HCT116 (cell line): ENCODE measurements at regions not wholly inside any gene's neighbourhood (a gene's known extent, or its start where the extent isn't known, plus 50 kb on each side); places are given as distances from the start of the nearest gene placed in this dataset.

Source experiments
- ATAC-seq: fragments of 200-7000 bp; cut with Tn5 transposase; 2 replicates; pipeline ENCODE4 v1.9.1; 2020; ENCODE audit warnings: mild to moderate bottlenecking, moderate library complexity
- BruUV-seq: library from RNA; stranded (reverse); fragments of 400-500 nt; replicated peaks from 2 replicates; lab custom pipeline; 2021; lab: Mats Ljungman, UMichigan
- CTCF ChIA-PET: fragments of 300-600 bp; sonication (Branson Sonifier 250); formaldehyde crosslinking; loops from one replicate; lab custom pipeline; 2021; ENCODE audit warnings: antibody characterized with exemption; lab: Charles Lee
- POLR2A ChIA-PET: fragments of 300-600, 350-600 bp; sonication (Branson Sonifier 250); formaldehyde crosslinking; loops from one replicate; lab custom pipeline; 2021; ENCODE audit warnings: antibody characterized with exemption; lab: Charles Lee
- RAD21 ChIA-PET, 2 experiments: fragments of 300-600 bp; sonication (Branson Sonifier 250); formaldehyde crosslinking; loops; one replicate each; lab custom pipeline; 2023; ENCODE audit warnings: low total read pairs in 2 of 2; ENCODE audit not compliant: uncharacterized antibody in 2 of 2, unreplicated experiment in 2 of 2, low non-redundant PET in 1 of 2; lab: Charles Lee
- DNase-seq: peaks from one replicate; pipeline ENCODE4 v3.0.0-alpha.2; 2010; ENCODE audit warnings: low read depth, low spot score
- H2AFZ ChIP-seq: fragments of 200-600 bp; shearing (Covaris generic), sonication (generic); 2 replicates; pipeline ENCODE4 v1.6.1; 2017; ENCODE audit warnings: low read depth, mixed run types, mixed read lengths, antibody characterized with exemption, low read length; ENCODE audit not compliant: poor library complexity, severe bottlenecking
- H3K27ac ChIP-seq: 2 replicates; pipeline ENCODE4 v1.5.1; 2012; ENCODE audit warnings: low read depth, low read length
- H3K27me3 ChIP-seq: fragments of 200-600 bp; sonication (generic); 2 replicates; pipeline ENCODE4 v1.6.1; 2016; ENCODE audit warnings: mixed run types, low read length, mixed read lengths; ENCODE audit not compliant: insufficient read depth
- H3K36me3 ChIP-seq, 2 experiments: fragments of 200-500 bp in 1 of 2; fragments of 200-600 bp in 1 of 2; sonication (Bioruptor generic) in 1 of 2; sonication (generic) in 1 of 2; 2 replicates each; pipeline versions ENCODE4 v1.5.1 to v1.6.1; 2014 to 2016; ENCODE audit warnings: low read length in 2 of 2, inconsistent platforms in 1 of 2, mixed read lengths in 1 of 2, mixed run types in 1 of 2; ENCODE audit not compliant: insufficient read depth in 2 of 2, control insufficient read depth in 1 of 2
- H3K4me1 ChIP-seq, 2 experiments: fragments of 200-600 bp in 1 of 2; sonication (generic) in 1 of 2; 2 replicates each; pipeline versions ENCODE4 v1.5.1 to v1.6.1; 2012 to 2017; ENCODE audit warnings: low read length in 2 of 2, inconsistent platforms in 1 of 2, mild to moderate bottlenecking in 1 of 2, mixed read lengths in 1 of 2, mixed run types in 1 of 2, moderate library complexity in 1 of 2; ENCODE audit not compliant: insufficient read depth in 2 of 2, control insufficient read depth in 1 of 2
- H3K4me2 ChIP-seq: fragments of 200-600 bp; sonication (generic); 2 replicates; pipeline ENCODE4 v1.6.1; 2017; ENCODE audit warnings: mixed run types, low read length, mixed read lengths
- H3K4me3 ChIP-seq, 2 experiments: fragments of 200-600 bp in 1 of 2; sonication (generic) in 1 of 2; replicated peaks in 1 of 2; 2 replicates each; pipeline ENCODE4 v1.5.1; 2011 to 2016; ENCODE audit warnings: low read length in 2 of 2, control low read depth in 1 of 2, low read depth in 1 of 2, mild to moderate bottlenecking in 1 of 2, mixed read lengths in 1 of 2, mixed run types in 1 of 2
- H3K79me2 ChIP-seq: fragments of 200-600 bp; sonication (generic); 2 replicates; pipeline ENCODE4 v1.6.1; 2017; ENCODE audit warnings: mild to moderate bottlenecking, mixed run types, low read length, moderate library complexity, mixed read lengths; ENCODE audit not compliant: insufficient read depth
- H3K9ac ChIP-seq: fragments of 200-600 bp; sonication (generic); 2 replicates; pipeline ENCODE4 v1.6.1; 2016; ENCODE audit warnings: low read length, mixed read lengths
- H3K9me2 ChIP-seq: fragments of 200-600 bp; sonication (generic), shearing (Covaris generic); 2 replicates; pipeline ENCODE4 v1.6.1; 2017; ENCODE audit warnings: mixed run types, mild to moderate bottlenecking, moderate library complexity; ENCODE audit not compliant: insufficient read depth
- H3K9me3 ChIP-seq, 2 experiments: fragments of 200-500 bp in 1 of 2; fragments of 200-600 bp in 1 of 2; sonication (Bioruptor generic) in 1 of 2; sonication (generic) in 1 of 2; 2 replicates each; pipeline ENCODE4 v1.6.1; 2014 to 2017; ENCODE audit warnings: low read length in 2 of 2, mixed read lengths in 2 of 2, inconsistent platforms in 1 of 2, low read depth in 1 of 2, mild to moderate bottlenecking in 1 of 2, mixed run types in 1 of 2, moderate library complexity in 1 of 2; ENCODE audit not compliant: control insufficient read depth in 1 of 2, insufficient read depth in 1 of 2
- H4K20me1 ChIP-seq: fragments of 200-600 bp; sonication (generic), shearing (Covaris generic); 2 replicates; pipeline ENCODE4 v1.6.1; 2017; ENCODE audit warnings: mixed run types, mild to moderate bottlenecking, moderate library complexity; ENCODE audit not compliant: insufficient read depth
- CEBPB ChIP-seq: IDR thresholded peaks from 2 replicates; pipeline ENCODE4 v1.6.1; 2012; ENCODE audit warnings: low read depth
- FOSL1 ChIP-seq: IDR thresholded peaks from 2 replicates; pipeline ENCODE4 v1.6.1; 2012; ENCODE audit warnings: low read depth
- POLR2A ChIP-seq: IDR thresholded peaks from 2 replicates; pipeline ENCODE4 v1.7.0; 2011; ENCODE audit warnings: borderline replicate concordance; ENCODE audit not compliant: insufficient read depth, insufficient read length; ENCODE audit errors: extremely low read depth
- RAD21 ChIP-seq: IDR thresholded peaks from 2 replicates; pipeline ENCODE4 v1.6.1; 2012; ENCODE audit warnings: low read depth, mild to moderate bottlenecking
- SP1 ChIP-seq: IDR thresholded peaks from 2 replicates; pipeline ENCODE4 v1.6.1; 2012; ENCODE audit warnings: low read depth
- SRF ChIP-seq: IDR thresholded peaks from 2 replicates; pipeline ENCODE4 v1.6.1; 2012; ENCODE audit warnings: low read depth
- TCF7L2 ChIP-seq: IDR thresholded peaks from 2 replicates; pipeline ENCODE4 v1.7.0; 2011; ENCODE audit warnings: borderline replicate concordance, inconsistent platforms; ENCODE audit not compliant: insufficient read depth, insufficient read length; ENCODE audit errors: extremely low read depth
- YY1 ChIP-seq: IDR thresholded peaks from 2 replicates; pipeline ENCODE4 v1.6.1; 2011; ENCODE audit warnings: low read length, low read depth, moderate library complexity, mild to moderate bottlenecking; ENCODE audit not compliant: insufficient replicate concordance; ENCODE audit errors: extremely low read depth
- intact Hi-C: fragments of 100-400 bp; cut with micrococcal nuclease; formaldehyde crosslinking; loops from 2 replicates; pipeline ENCODE4 v1.10.0; 2022
- TF ChIP-seq, protein P1 (sequence below), 3 experiments: fragments of 200-600 bp in 1 of 3; sonication (generic) in 1 of 3; IDR thresholded peaks in 2 of 3; conservative IDR thresholded peaks in 1 of 3; 2 replicates each; pipeline ENCODE4 v1.5.1; 2012 to 2017; ENCODE audit warnings: low read depth in 2 of 3, low read length in 2 of 3, antibody characterized with exemption in 1 of 3, borderline replicate concordance in 1 of 3, control low read depth in 1 of 3, mild to moderate bottlenecking in 1 of 3, mixed read lengths in 1 of 3, mixed run types in 1 of 3, moderate library complexity in 1 of 3; ENCODE audit not compliant: insufficient read depth in 1 of 3
- TF ChIP-seq, protein P2 (sequence below): IDR thresholded peaks from 2 replicates; pipeline ENCODE4 v1.6.1; 2012; ENCODE audit warnings: low read depth

DNA sequence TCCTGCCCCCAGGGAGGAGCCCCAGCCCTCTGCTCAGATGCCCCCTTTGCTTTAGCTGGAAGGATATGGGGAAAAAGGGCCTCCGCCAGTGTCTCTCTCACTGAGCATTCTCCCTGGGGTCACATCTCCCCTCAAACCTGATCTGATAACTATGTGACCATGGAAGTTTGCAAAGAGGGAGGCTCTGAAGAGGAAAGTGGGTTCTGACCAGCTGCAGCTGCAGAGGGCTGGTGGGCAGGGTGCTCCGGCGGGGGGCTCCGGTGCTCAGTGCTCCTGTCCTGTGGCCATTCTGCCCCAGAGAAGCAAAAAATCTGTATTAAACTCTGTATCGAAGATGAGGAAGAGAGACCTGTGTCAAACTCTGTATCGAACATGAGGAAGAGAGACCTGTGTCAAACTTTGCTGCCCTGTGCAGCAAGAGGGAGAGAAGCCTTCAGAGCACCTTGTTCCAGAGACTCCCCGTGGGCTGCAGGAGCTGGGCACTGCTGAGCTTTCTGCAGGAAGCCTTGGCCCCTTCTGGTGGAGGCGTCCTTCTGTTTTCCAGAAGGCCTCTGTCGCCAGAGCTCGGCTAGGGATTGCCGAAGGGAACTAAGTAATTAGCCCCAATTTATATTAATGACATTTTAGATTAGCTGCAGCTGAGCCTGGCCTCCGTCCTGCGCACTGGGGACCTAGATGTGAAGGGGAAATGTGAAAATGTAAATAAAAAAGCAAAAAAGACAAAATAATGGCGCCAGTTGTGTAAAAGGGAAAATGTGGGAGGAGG is 186.2 kb upstream of the C1orf174 start:
- Histone ChIP-seq H2AFZ (no peak overlapping the region), H3K4me3 (no peak overlapping the region), H4K20me1 (no peaks in the 10 kb centered on the region), H3K79me2 (no peaks in the 10 kb centered on the region), H3K4me2 (no peak overlapping the region), H3K9me2 (no peaks in the 10 kb centered on the region), H3K27me3 (peaks cover 12% of the 10 kb centered on the region; the same call in 1 of the 2 replicates), H3K4me1 (no peaks in the 10 kb centered on the region), H3K9ac (no peak overlapping the region), H3K27ac (no peak overlapping the region), H3K36me3 (no peaks in the 10 kb centered on the region), H3K9me3 (no peaks in the 10 kb centered on the region)
- DNase-seq (no peak), ATAC-seq (no peak)
- CTCF ChIA-PET = no interaction called here
- POLR2A ChIA-PET = no interaction called here
- no TSS peak for BruUV-seq
- intact Hi-C loops = no loop called here
- RAD21 ChIA-PET = no interaction called here
- TF ChIP-seq YY1 = no peak
- TF ChIP-seq SP1 = no peak
- no peak for TF ChIP-seq RAD21
- TF ChIP-seq SRF = no peak
- TF ChIP-seq POLR2A = no peak
- TF ChIP-seq TCF7L2 = no peak
- no peak for TF ChIP-seq CEBPB
- no peak for TF ChIP-seq FOSL1
- TF ChIP-seq, protein P1, sequence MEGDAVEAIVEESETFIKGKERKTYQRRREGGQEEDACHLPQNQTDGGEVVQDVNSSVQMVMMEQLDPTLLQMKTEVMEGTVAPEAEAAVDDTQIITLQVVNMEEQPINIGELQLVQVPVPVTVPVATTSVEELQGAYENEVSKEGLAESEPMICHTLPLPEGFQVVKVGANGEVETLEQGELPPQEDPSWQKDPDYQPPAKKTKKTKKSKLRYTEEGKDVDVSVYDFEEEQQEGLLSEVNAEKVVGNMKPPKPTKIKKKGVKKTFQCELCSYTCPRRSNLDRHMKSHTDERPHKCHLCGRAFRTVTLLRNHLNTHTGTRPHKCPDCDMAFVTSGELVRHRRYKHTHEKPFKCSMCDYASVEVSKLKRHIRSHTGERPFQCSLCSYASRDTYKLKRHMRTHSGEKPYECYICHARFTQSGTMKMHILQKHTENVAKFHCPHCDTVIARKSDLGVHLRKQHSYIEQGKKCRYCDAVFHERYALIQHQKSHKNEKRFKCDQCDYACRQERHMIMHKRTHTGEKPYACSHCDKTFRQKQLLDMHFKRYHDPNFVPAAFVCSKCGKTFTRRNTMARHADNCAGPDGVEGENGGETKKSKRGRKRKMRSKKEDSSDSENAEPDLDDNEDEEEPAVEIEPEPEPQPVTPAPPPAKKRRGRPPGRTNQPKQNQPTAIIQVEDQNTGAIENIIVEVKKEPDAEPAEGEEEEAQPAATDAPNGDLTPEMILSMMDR (IDR thresholded peaks at IDR 0.05 in 2 of 3, conservative IDR thresholded peaks at IDR 0.05 in 1 of 3; ENCODE audit: borderline replicate concordance in 1 of 3, insufficient read depth in 1 of 3, low read depth in 2 of 3, low read length in 2 of 3) = no peak
- TF ChIP-seq, protein P2, sequence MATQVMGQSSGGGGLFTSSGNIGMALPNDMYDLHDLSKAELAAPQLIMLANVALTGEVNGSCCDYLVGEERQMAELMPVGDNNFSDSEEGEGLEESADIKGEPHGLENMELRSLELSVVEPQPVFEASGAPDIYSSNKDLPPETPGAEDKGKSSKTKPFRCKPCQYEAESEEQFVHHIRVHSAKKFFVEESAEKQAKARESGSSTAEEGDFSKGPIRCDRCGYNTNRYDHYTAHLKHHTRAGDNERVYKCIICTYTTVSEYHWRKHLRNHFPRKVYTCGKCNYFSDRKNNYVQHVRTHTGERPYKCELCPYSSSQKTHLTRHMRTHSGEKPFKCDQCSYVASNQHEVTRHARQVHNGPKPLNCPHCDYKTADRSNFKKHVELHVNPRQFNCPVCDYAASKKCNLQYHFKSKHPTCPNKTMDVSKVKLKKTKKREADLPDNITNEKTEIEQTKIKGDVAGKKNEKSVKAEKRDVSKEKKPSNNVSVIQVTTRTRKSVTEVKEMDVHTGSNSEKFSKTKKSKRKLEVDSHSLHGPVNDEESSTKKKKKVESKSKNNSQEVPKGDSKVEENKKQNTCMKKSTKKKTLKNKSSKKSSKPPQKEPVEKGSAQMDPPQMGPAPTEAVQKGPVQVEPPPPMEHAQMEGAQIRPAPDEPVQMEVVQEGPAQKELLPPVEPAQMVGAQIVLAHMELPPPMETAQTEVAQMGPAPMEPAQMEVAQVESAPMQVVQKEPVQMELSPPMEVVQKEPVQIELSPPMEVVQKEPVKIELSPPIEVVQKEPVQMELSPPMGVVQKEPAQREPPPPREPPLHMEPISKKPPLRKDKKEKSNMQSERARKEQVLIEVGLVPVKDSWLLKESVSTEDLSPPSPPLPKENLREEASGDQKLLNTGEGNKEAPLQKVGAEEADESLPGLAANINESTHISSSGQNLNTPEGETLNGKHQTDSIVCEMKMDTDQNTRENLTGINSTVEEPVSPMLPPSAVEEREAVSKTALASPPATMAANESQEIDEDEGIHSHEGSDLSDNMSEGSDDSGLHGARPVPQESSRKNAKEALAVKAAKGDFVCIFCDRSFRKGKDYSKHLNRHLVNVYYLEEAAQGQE = no peak
